Choroid plexus epithelial cell (primary cell): ENCODE measurements at regions not wholly inside any gene's neighbourhood (a gene's known extent, or its start where the extent isn't known, plus 50 kb on each side); places are given as distances from the start of the nearest gene placed in this dataset.
A peak's percentile ranks its signal among the peaks of the same experiment; 100 is the strongest.

Experiments used
- DNase-seq: peaks from one replicate; pipeline ENCODE4 v3.0.0-alpha.2; 2010; ENCODE audit warnings: low read depth
- H3K4me3 ChIP-seq: 2 replicates; pipeline ENCODE4 v1.5.1; 2011; ENCODE audit warnings: low read depth, mild to moderate bottlenecking, control low read depth, low read length, moderate library complexity
- CTCF ChIP-seq: conservative IDR thresholded peaks from 2 replicates; pipeline ENCODE4 v1.5.1; 2011; ENCODE audit warnings: low read depth, mild to moderate bottlenecking, control low read depth, inconsistent platforms, low read length, moderate library complexity

- DNase-seq = no peak
- no peak overlapping the region for H3K4me3 ChIP-seq
- no peak for TF ChIP-seq CTCF
These were observed 54.6 kb upstream of the PCSK6 start for GRCh38 chr15:101543926-101544612.

GRCh38 chr15:101543431-101543830 is 53.9 kb upstream of the PCSK6 start:
- H3K4me3 ChIP-seq = no peak overlapping the region
- DNase-seq = no peak
- no peak for TF ChIP-seq CTCF

- no peak for DNase-seq
- TF ChIP-seq CTCF = no peak
- no peak overlapping the region for H3K4me3 ChIP-seq
These were observed 53.5 kb upstream of the PCSK6 start for GRCh38 chr15:101543026-101543390.

- TF ChIP-seq CTCF = no peak
- H3K4me3 ChIP-seq = no peak overlapping the region
- no peak for DNase-seq
These were observed 53.0 kb upstream of the PCSK6 start for GRCh38 chr15:101542306-101543025.

GRCh38 chr15:101541501-101542292 is 52.2 kb upstream of the PCSK6 start:
- H3K4me3 ChIP-seq = no peak overlapping the region
- no peak for DNase-seq
- no peak for TF ChIP-seq CTCF

- DNase-seq = no peak
- TF ChIP-seq CTCF = peak; percentile 20
- no peak overlapping the region for H3K4me3 ChIP-seq
These were observed 51.2 kb upstream of the PCSK6 start for GRCh38 chr15:101540480-101541239.
